Cardiac septum (tissue), 1 donor: ENCODE measurements at regions not wholly inside any gene's neighbourhood (a gene's known extent, or its start where the extent isn't known, plus 50 kb on each side); places are given as distances from the start of the nearest gene placed in this dataset.

Source experiments
- DNase-seq: peaks from one replicate; pipeline ENCODE4 v3.0.0-alpha.2; 2020; ENCODE audit warnings: low spot score
- intact Hi-C: fragments of 100-400 bp; cut with DNase I; formaldehyde crosslinking; loops from one replicate; pipeline ENCODE4 v1.14.0; 2022
- donor health status: DM: no; HTN: no; CAD: no.

GRCh38 chr18:76142611-76143010 lies 352.4 kb downstream of the ZNF516 start:
- intact Hi-C loops: no loop called here
- no peak for DNase-seq

DNA sequence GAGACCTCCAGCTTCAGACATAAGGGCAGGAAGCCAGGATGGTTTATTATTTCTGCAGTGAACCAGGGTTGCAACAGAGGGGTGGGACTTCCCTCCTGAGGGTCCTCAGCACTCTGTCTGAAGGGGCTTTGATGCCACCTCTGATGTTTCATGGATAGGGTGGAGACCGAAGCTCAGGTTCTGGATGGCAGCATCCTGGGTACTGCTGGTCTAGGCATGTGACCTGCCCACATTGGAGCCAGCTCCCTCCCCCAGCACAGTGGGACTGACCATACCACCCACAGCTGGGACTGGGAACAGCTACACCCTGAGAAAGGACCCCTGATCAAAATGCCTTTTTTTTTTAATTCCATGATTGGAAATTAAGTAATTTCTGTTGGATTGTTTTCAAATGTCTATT lies 355.2 kb downstream of the ZNF516 start:
- intact Hi-C loops: no loop called here

DNA sequence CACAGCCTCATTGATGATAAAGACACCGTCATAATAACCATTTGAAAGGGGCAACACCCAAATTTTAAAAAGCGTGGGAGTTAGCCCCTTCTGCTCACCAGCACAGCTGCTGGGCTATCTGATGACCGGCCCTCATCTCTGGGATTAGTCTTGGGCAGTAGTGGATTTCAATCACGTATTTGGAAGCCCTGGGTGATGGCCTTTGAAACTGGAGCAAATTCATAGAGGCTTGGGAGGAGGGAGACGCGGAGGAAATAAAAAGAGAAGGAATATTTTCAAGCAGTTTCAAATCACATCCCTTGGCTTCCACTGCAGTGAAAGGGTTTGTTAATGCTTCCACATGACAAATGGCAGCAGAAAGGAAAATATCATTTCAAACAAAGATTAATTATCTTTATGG lies 357.8 kb downstream of the ZNF516 start:
- DNase-seq: no peak
- intact Hi-C loops: no loop called here

More for the DNA sequence above, 355.2 kb downstream of the ZNF516 start:
- DNase-seq: no peak

DNA sequence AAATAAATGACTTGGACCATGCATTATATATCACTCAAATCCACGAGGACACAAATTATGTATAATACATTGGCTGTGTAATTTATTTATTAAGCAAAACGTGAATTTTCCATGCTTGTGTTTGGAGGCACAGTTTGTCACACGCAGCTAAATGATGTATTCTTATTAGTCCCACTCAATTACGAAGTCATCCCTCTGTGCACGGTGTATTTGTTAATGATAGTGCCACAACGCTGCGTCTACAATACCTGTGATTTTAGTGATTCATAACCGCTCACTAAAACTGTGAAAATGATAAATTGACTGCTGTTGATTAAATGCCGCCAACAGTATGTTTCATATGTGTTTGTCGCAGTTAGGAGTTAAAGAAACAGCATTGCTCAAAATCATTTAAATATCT lies 358.3 kb downstream of the ZNF516 start:
- DNase-seq: no peak
- intact Hi-C loops: no loop called here

GRCh38 chr18:76134628-76135027 lies 360.4 kb downstream of the ZNF516 start:
- intact Hi-C loops: no loop called here
- no peak for DNase-seq

- no peak for DNase-seq
- intact Hi-C loops: no loop called here
Measured at GRCh38 chr18:76133873-76134272, 361.2 kb downstream of the ZNF516 start.

- no peak for DNase-seq
- intact Hi-C loops: no loop called here
Measured at GRCh38 chr18:76131738-76132137, 363.3 kb downstream of the ZNF516 start.

GRCh38 chr18:76130845-76131244 lies 364.2 kb downstream of the ZNF516 start:
- no peak for DNase-seq
- intact Hi-C loops: no loop called here

- intact Hi-C loops: loop anchor here (5.0 kb wide), 1 partner anchor 244 kb away; no protein-coding TSS in a partner anchor
- no peak for DNase-seq
Measured at GRCh38 chr18:76126327-76126726, 368.7 kb downstream of the ZNF516 start.

DNA sequence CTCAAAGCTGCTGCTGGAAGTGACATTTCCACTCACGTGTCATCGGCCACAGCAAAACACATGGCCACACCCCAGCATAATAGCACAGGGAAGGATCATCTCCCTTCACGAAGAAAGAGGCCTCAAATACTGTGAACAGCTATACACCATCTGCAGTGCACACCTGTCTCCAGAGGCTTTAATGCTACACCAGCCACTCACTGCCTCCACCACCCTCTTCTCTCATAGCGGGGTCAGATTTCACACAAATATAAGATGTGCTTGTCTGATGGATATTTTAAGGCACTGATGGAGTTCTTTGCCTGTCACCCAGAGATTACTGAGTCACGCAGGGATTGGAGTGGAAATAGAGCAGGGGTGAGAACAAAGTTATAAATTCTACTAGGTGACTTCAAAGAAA lies 374.0 kb downstream of the ZNF516 start:
- no peak for DNase-seq
- intact Hi-C loops: no loop called here

DNA sequence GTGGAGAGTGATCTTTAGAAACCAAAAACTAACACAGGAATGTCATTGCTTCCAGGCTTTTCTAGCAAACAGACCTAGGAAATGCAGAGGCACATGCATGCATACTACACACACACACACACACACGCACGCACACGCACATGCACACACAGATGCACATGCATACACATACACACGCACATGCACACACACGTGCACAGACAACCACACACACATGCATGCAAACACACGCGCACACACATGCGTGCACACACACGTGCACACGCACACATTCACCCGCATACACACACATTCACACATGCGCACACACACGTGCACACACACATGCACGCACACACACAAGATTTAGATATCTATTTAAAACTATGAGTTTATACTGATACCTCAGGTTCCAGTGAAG lies 379.5 kb downstream of the ZNF516 start:
- DNase-seq: no peak
- intact Hi-C loops: no loop called here

GRCh38 chr18:76113101-76113500 lies 381.9 kb downstream of the ZNF516 start:
- intact Hi-C loops: no loop called here
- DNase-seq: no peak

- intact Hi-C loops: no loop called here
- DNase-seq: no peak
Measured at GRCh38 chr18:76102626-76103025, 392.4 kb downstream of the ZNF516 start.

- intact Hi-C loops: no loop called here
- DNase-seq: no peak
Measured at GRCh38 chr18:76102156-76102555, 392.9 kb downstream of the ZNF516 start.

DNA sequence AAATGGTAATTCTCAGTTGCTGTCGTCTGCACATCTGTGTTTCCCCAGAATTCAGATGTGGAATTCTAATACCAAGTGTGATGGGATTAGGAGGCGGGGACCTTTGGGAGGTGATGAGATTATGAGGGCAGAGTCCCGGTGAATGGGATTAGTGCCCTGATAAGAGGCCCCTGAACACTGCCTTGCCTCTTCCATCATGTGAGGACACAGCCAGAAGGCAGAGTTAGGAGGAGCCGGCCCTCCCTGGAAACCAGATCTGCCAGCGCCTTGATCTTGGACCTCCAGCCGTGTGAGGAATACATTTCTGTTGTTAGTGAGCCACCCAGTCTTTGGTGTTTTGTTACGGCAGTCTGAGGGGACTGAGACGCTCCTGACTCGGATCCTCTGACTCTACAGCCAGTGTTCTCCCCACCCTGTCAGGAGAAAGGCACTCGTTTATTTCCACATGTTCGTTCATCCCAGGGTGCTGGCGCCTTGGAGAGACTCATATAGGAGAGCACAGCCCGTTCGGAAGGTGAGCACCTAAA lies 395.0 kb downstream of the ZNF516 start:
- intact Hi-C loops: no loop called here

DNA sequence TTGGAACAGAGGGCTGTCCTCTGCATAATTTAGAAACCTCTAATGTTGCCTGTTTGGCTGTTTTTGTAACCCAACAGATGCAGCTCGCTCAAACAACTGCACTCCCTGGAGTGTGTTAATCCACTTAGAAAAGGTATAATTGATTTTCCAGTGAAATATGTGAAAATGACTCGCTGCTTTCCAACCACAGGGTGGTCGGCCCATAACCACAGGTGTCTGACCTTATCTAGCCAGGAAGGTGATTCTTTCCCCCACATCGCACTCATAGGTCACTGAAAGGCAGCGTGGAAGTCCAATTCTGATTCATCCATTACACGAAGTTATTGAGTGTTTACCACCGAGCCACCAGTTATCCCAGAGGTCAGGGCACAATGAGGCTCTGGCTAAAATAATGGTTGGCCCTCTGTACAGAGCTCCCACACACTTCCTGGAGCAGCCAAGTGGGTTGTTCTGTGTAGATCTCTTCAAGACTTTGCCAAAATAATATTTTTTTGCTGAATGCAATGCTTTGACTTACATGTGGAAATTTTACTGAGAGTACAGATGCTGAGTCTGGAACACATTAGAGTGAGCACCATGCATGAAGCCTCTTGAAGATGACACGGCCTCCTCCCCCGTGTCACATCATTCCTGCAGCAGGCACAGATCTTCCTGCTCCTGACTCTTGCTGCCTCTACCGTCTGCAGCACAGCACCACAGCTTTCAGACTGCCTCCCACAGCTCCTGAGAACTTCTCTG lies 396.2 kb downstream of the ZNF516 start:
- intact Hi-C loops: no loop called here
- DNase-seq: no peak

More for the DNA sequence above, 395.0 kb downstream of the ZNF516 start:
- DNase-seq: no peak

DNA sequence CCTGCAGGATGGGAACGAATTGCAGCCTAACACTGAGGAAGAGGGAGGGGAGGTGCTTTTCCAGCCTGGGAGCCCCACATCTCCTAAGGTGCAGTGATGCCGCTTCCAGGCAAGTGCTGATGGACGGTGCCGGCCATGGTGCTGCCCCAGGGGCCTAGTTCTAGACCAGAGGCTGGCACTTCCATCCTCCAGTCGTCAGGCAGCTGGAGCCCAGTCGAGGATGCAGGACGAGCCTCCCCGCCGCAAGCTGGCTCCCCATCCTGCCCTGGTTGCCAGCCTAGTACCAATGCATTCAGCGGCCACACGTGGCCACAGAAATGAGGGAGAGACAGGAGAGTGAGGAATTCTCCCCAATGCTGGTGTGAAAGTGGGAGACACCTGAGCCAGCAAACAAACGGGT lies 413.5 kb downstream of the ZNF516 start:
- no peak for DNase-seq
- intact Hi-C loops: no loop called here

- intact Hi-C loops: no loop called here
- DNase-seq: no peak
Measured at GRCh38 chr18:76080430-76080829, 414.6 kb downstream of the ZNF516 start.

GRCh38 chr18:76075777-76076176 lies 419.3 kb downstream of the ZNF516 start:
- intact Hi-C loops: no loop called here

DNA sequence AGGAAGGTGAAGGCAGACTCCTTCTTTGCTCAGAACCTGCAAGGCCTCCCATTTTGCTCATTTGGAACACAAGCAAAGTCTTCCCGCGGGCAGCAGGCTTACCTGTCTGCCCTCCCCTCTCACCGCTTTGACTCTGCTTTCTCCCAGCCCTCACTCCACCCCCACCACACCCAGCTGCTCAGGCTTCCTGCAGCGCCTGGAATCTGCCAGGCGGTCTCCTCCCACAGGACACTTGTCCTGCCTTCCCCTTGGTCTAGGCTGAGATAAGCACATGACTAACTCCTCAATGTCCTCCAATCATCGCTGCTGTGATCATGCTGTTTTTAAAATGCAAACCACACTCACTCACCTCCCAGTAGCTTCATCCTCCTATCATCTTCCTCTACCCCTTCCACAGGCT lies 430.0 kb downstream of the ZNF516 start:
- intact Hi-C loops: no loop called here
- no peak for DNase-seq

More at GRCh38 chr18:76075777-76076176, 419.3 kb downstream of the ZNF516 start:
- DNase-seq: no peak

DNA sequence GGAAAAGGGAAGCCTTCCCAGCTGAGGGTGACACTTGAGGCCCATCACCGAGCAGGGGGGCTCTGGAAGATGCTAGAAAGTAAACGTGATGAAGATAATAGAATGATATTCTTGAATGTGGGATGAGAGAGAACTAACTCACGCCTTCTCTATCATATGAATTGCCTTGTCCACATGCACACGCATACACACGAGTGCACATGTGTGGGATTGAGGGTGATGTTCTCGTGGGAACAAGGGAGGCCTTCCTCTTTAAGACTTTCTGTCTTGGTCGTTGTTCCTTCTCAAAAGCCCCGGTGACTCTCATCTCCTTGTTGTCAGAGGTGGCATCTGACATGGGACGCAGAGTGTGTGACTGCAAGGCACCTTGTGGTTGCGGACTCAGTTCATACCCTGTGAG lies 436.9 kb downstream of the ZNF516 start:
- DNase-seq: no peak
- intact Hi-C loops: no loop called here

GRCh38 chr18:76057386-76057785 lies 437.7 kb downstream of the ZNF516 start:
- intact Hi-C loops: no loop called here
- no peak for DNase-seq
